Heart right ventricle (tissue), 16 donors: ENCODE measurements at regions not wholly inside any gene's neighbourhood (a gene's known extent, or its start where the extent isn't known, plus 50 kb on each side); places are given as distances from the start of the nearest gene placed in this dataset.

Source experiments
- ATAC-seq, 8 donors: fragments of 200-7000 bp; cut with Tn5 transposase; one replicate each; pipeline ENCODE4 v1.9.1; 2020; ENCODE audit warnings: mild to moderate bottlenecking in 8 of 8, moderate library complexity in 8 of 8, moderate number of reproducible peaks in 1 of 8
- DNase-seq, 2 donors: peaks; one replicate each; pipeline ENCODE4 v3.0.0-alpha.2; 2020
- H3K27ac ChIP-seq, 10 donors: fragments of 200-600 bp; sonication (generic) in 2 of 10; one replicate each; pipeline versions ENCODE4 v1.5.0 to v1.8.0; 2020 to 2022; ENCODE audit warnings: mild to moderate bottlenecking in 3 of 10
- H3K27me3 ChIP-seq, 7 donors: fragments of 200-600 bp; one replicate each; pipeline ENCODE4 v1.8.0; 2021 to 2022; ENCODE audit warnings: mild to moderate bottlenecking in 2 of 7
- H3K36me3 ChIP-seq, 9 donors: fragments of 200-600 bp; sonication (generic) in 1 of 9; one replicate each; pipeline versions ENCODE4 v1.5.0 to v1.8.0; 2020 to 2022; ENCODE audit warnings: mild to moderate bottlenecking in 2 of 9
- H3K4me1 ChIP-seq, 9 donors: fragments of 200-600 bp; sonication (generic) in 1 of 9; one replicate each; pipeline versions ENCODE4 v1.5.0 to v1.8.0; 2020 to 2022; ENCODE audit warnings: mild to moderate bottlenecking in 4 of 9
- H3K4me3 ChIP-seq, 10 donors: fragments of 200-600 bp; sonication (generic) in 2 of 10; one replicate each; pipeline versions ENCODE4 v1.5.0 to v1.8.0; 2020 to 2022; ENCODE audit warnings: mild to moderate bottlenecking in 7 of 10, moderate library complexity in 2 of 10
- H3K9me3 ChIP-seq, 11 donors: fragments of 200-600 bp in 10 of 11; sonication (generic) in 2 of 11; one replicate each; pipeline versions ENCODE4 v1.5.0 to v1.8.0; 2013 to 2022; ENCODE audit warnings: mild to moderate bottlenecking in 2 of 11, control low read depth in 1 of 11, moderate library complexity in 1 of 11
- CTCF ChIP-seq, 9 donors: fragments of 200-600 bp; sonication (generic) in 2 of 9; IDR thresholded peaks; one replicate each; pipeline versions ENCODE4 v1.5.0 to v1.8.0; 2021 to 2022; ENCODE audit warnings: antibody characterized with exemption in 9 of 9, mild to moderate bottlenecking in 5 of 9, moderate library complexity in 1 of 9
- WGBS, 2 donors: extraction: QIAGEN DNeasy Blood & Tissue Kit; methylation state at CpG; one replicate each; pipeline ENCODE4 v1.1.7; 2013; ENCODE audit warnings: inconsistent platforms in 1 of 2; 5-methylcytosine and 5-hydroxymethylcytosine counted together
- intact Hi-C, 10 donors: fragments of 100-400 bp; cut with DNase I; formaldehyde crosslinking; loops; one replicate each; pipeline versions ENCODE4 v1.11.1 to v1.14.2; 2022
- donor health status: Arrhythmogenic right ventricular cardiomyopathy.
- donor health status: ischemic (EF 13 %, LVEDD 7.1; RV severe dilation, severe dysfunction).
- donor health status: healthy with polysubstance abuse.
- donor health status: DM: no; HTN: yes; CAD: no.
- donor health status: DM: no; HTN: no; CAD: no.
- donor health status: ischemic (EF 25% LVEDD 6.9; RV normal size, moderate dysfunction).
- donor health status: ischemic (EF 25% LVEDD 5.7; RV mildly dilated, moderate dysfunction).
- donor health status: healthy.
- donor health status: DM: yes; HTN: yes; CAD: no.
- donor health status: Ischemic cardiomyopathy.
- donor health status: ischemic (EF 35%, LVEDD 5.7; RV mildly dilated, moderate dysfunction).
- donor health status: nonischemic (EF 11% LVEDD 7.7; RV severe dilation, severe dysfunction).
- donor health status: DM: yes; HTN: yes; CAD: no.
- donor health status: PGD.
- donor health status: ischemic (EF 29% LVEDD 5.4; RV normal size, mild dysfunction).
- donor health status: nonischemic (EF 23%, LVEDD 6.1; RV moderate dilation, normal function).

GRCh38 chr11:11085580-11085979, 227.7 kb upstream of the ZBED5 start:
- no peaks in the 10 kb centered on the region for H3K27me3 ChIP-seq
- peaks cover 0 to 2% (median 0%) of the 10 kb centered on the region in 11 donors for H3K9me3 ChIP-seq
- H3K4me3 ChIP-seq = no peak overlapping the region
- no peak for TF ChIP-seq CTCF (IDR thresholded peaks at IDR 0.05)
- no peaks in the 10 kb centered on the region for H3K36me3 ChIP-seq
- ATAC-seq (no peak), DNase-seq (no peak)
- intact Hi-C loops = no loop called here
- peaks cover 0 to 6% (median 0%) of the 10 kb centered on the region in 9 donors for H3K4me1 ChIP-seq
- no peak overlapping the region for H3K27ac ChIP-seq

GRCh38 chr11:11084337-11084736, 226.5 kb upstream of the ZBED5 start:
- no peak for ATAC-seq
- 89 to 100% methylated on average over 1 of the region's 1 CpG for WGBS, 2 donors
- intact Hi-C loops = no loop called here
- H3K4me3 ChIP-seq = no peak overlapping the region
- no peaks in the 10 kb centered on the region for H3K27me3 ChIP-seq
- TF ChIP-seq CTCF (IDR thresholded peaks at IDR 0.05) = no peak
- no peak overlapping the region for H3K27ac ChIP-seq
- H3K9me3 ChIP-seq = no peaks in the 10 kb centered on the region
- H3K4me1 ChIP-seq = peaks cover 0 to 6% (median 0%) of the 10 kb centered on the region in 9 donors
- DNase-seq = no peak
- no peaks in the 10 kb centered on the region for H3K36me3 ChIP-seq

- DNase-seq (no peak), ATAC-seq (no peak)
- 91 to 94% methylated on average over 2 of the region's 2 CpGs for WGBS, 2 donors
- peaks cover 0 to 6% (median 0%) of the 10 kb centered on the region in 9 donors for H3K4me1 ChIP-seq
- no peaks in the 10 kb centered on the region for H3K9me3 ChIP-seq
- no peak overlapping the region for H3K27ac ChIP-seq
- no peaks in the 10 kb centered on the region for H3K27me3 ChIP-seq
- TF ChIP-seq CTCF (IDR thresholded peaks at IDR 0.05) = no peak
- intact Hi-C loops = no loop called here
- H3K4me3 ChIP-seq = no peak overlapping the region
- no peaks in the 10 kb centered on the region for H3K36me3 ChIP-seq
These were observed 225.6 kb upstream of the ZBED5 start for GRCh38 chr11:11083441-11083840.

GRCh38 chr11:11082646-11083045, 224.8 kb upstream of the ZBED5 start:
- ATAC-seq (no peak), DNase-seq (no peak)
- Histone ChIP-seq H3K36me3 (no peaks in the 10 kb centered on the region), H3K4me1 (peaks cover 0 to 6% (median 0%) of the 10 kb centered on the region in 9 donors), H3K27me3 (no peaks in the 10 kb centered on the region), H3K4me3 (no peak overlapping the region), H3K9me3 (no peaks in the 10 kb centered on the region), H3K27ac (no peak overlapping the region)
- intact Hi-C loops = no loop called here
- TF ChIP-seq CTCF (IDR thresholded peaks at IDR 0.05) = no peak

- Histone ChIP-seq H3K9me3 (no peaks in the 10 kb centered on the region), H3K27ac (no peak overlapping the region), H3K36me3 (no peaks in the 10 kb centered on the region), H3K4me1 (peaks cover 0 to 6% (median 0%) of the 10 kb centered on the region in 9 donors), H3K4me3 (no peak overlapping the region), H3K27me3 (no peaks in the 10 kb centered on the region)
- DNase-seq (no peak), ATAC-seq (peak in 1 of 8 donors; percentile 10)
- 32 to 33% methylated on average over 4 of the region's 4 CpGs for WGBS, 2 donors
- no peak for TF ChIP-seq CTCF (IDR thresholded peaks at IDR 0.05)
- intact Hi-C loops = no loop called here
These were observed 223.9 kb upstream of the ZBED5 start for GRCh38 chr11:11081776-11082175.
